ENCODE measurements at regions not wholly inside any gene's neighbourhood (a gene's known extent, or its start where the extent isn't known, plus 50 kb on each side); places are given as distances from the start of the nearest gene placed in this dataset.

- TF ChIP-seq NFE2L2 (IDR thresholded peaks at IDR 0.05; ENCODE audit: low read depth, low read length) (no peak), RCOR1 (IDR thresholded peaks at IDR 0.05; ENCODE audit: insufficient replicate concordance, low read length) (no peak), RAD21 (IDR thresholded peaks at IDR 0.05; ENCODE audit: low read length) (no peak), MXI1 (IDR thresholded peaks at IDR 0.05; ENCODE audit: borderline replicate concordance, low read depth, low read length) (no peak), USF2 (IDR thresholded peaks at IDR 0.05; ENCODE audit: low read depth, low read length) (no peak), CTCF (conservative IDR thresholded peaks at IDR 0.05; ENCODE audit: low read depth, low read length) (no peak), MAFK (IDR thresholded peaks at IDR 0.05; ENCODE audit: low read depth, low read length) (no peak), ELK1 (IDR thresholded peaks at IDR 0.05; ENCODE audit: borderline replicate concordance, low read depth, low read length) (no peak), MAZ (IDR thresholded peaks at IDR 0.05; ENCODE audit: borderline replicate concordance, low read depth, low read length) (no peak), RFX5 (IDR thresholded peaks at IDR 0.05; ENCODE audit: low read depth, low read length) (no peak), BHLHE40 (IDR thresholded peaks at IDR 0.05; ENCODE audit: low read depth, low read length) (no peak)
- no peak for ATAC-seq (ENCODE audit: low read depth)
- H3K56ac ChIP-seq (ENCODE audit: extremely low read depth, insufficient read depth, low read length) = no peak overlapping the region
- ChIA-PET CTCF (interaction anchor here (1.7 kb wide), 1 partner anchor 11 kb away, joined by 4 read pairs; no protein-coding TSS in a partner anchor), POLR2A (ENCODE audit: unreplicated experiment) (no interaction called here)
- H2BK5ac ChIP-seq (ENCODE audit: low read depth, low read length, poor library complexity, severe bottlenecking) = no peak overlapping the region
- H3K4me3 ChIP-seq (ENCODE audit: insufficient read depth, low read depth, low read length) = no peak overlapping the region
- H4K5ac ChIP-seq (ENCODE audit: low read depth, low read length) = no peak overlapping the region
- H4K8ac ChIP-seq (ENCODE audit: low read depth in 2 of 2, low read length in 2 of 2) = no peak overlapping the region
- dilution Hi-C loops (cut with HindIII; ENCODE audit: low sequenced_read_pairs, unreplicated experiment) = no loop called here
- intact Hi-C loops (cut with micrococcal nuclease) = no loop called here
- H3K9me3 ChIP-seq (ENCODE audit: control insufficient read depth, insufficient read depth, low read length) = 0 out of 2 replicates have a peak, but pooled peaks cover 4% of the 10 kb centered on the region
- H3K27me3 ChIP-seq (ENCODE audit: control insufficient read depth, insufficient read depth, low read length) = no peaks in the 10 kb centered on the region
- H3K23ac ChIP-seq (ENCODE audit: low read depth, low read length) = no peak overlapping the region
- H3K27ac ChIP-seq (ENCODE audit: insufficient read depth, low read length) = no peak overlapping the region
- DNase-seq = no peak
- H3K9ac ChIP-seq (ENCODE audit: low read depth, low read length) = no peak overlapping the region
- no CpG with 5 or more reads among the region's 2 CpGs for WGBS, 2 experiments (ENCODE audit: extremely low coverage in 2 of 2, insufficient read length in 1 of 2)
- no peaks in the 10 kb centered on the region for H4K20me1 ChIP-seq (ENCODE audit: insufficient read depth, low read length)
- no peak overlapping the region for H4K91ac ChIP-seq (ENCODE audit: insufficient read depth, low read depth, low read length)
- H2BK20ac ChIP-seq (ENCODE audit: low read depth, low read length) = no peak overlapping the region
- no peak overlapping the region for H2AK5ac ChIP-seq (ENCODE audit: low read depth, low read length)
- H2AFZ ChIP-seq (replicated peaks; ENCODE audit: low read length, poor library complexity) = no peak overlapping the region
- no peak overlapping the region for H3K18ac ChIP-seq (ENCODE audit: low read depth, low read length)
- H3K36me3 ChIP-seq (ENCODE audit: control insufficient read depth, insufficient read depth, low read length) = no peaks in the 10 kb centered on the region
- H2BK15ac ChIP-seq (ENCODE audit: low read depth, low read length) = no peak overlapping the region
- H2BK120ac ChIP-seq (ENCODE audit: low read depth, low read length) = no peak overlapping the region
- in situ Hi-C loops (cut with MboI; ENCODE audit: low sequenced_read_pairs) = no loop called here
- H3K9me1 ChIP-seq (ENCODE audit: insufficient read depth, low read length) = no peaks in the 10 kb centered on the region
- no TSS peak for BruUV-seq (replicated peaks)
- no peak overlapping the region for H3K14ac ChIP-seq (replicated peaks; ENCODE audit: low read depth, low read length)
- no peaks in the 10 kb centered on the region for H3K79me1 ChIP-seq (ENCODE audit: low read depth in 1 of 2, low read length in 2 of 2)
- no peaks in the 10 kb centered on the region for H3K4me1 ChIP-seq (ENCODE audit: control insufficient read depth, insufficient read depth, low read length)
- H3K4me2 ChIP-seq (ENCODE audit: low read depth, low read length) = no peak overlapping the region
- no peak overlapping the region for H3K4ac ChIP-seq (ENCODE audit: low read depth, low read length)
- H2AK9ac ChIP-seq (replicated peaks; ENCODE audit: low read depth, low read length, poor library complexity) = no peak overlapping the region
Measured at GRCh38 chr7:51929818-51930217, 613.2 kb upstream of the COBL start.
